ENCODE measurements at regions not wholly inside any gene's neighbourhood (a gene's known extent, or its start where the extent isn't known, plus 50 kb on each side); places are given as distances from the start of the nearest gene placed in this dataset.

DNA sequence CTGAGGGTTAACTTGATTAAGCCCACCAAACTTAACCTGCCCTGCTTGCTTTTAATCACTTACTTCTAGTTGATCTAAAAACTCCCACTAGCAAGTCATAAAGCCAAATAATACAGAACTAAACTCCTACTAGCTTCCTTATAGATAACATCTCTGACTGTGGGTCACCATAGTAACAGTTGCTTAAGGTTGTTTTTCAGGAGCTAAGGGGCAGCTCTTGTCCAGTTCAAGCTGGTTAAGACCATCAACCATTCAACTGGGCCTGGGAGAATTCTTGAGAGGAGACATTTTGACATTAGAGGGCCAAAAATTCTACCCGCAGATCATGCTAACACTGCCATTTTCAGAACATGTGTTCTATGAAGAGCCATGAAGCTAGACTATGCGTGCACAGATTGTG lies 67.0 kb downstream of the UCHL1 start:
- ChIA-PET POLR2A (no interaction called here), CTCF (no interaction called here)
- Mint-ChIP-seq H3K27ac (no peak overlapping the region), H3K27me3 (peaks cover 0 to 21% (median 9%) of the 10 kb centered on the region in 5 donors), H3K4me1 (no peaks in the 10 kb centered on the region), H3K4me3 (no peak overlapping the region), H3K36me3 (no peaks in the 10 kb centered on the region), H3K9me3 (peaks cover 0 to 10% (median 2%) of the 10 kb centered on the region in 11 donors)
- Histone ChIP-seq H3K36me3 (ENCODE audit: control insufficient read depth in 2 of 3, insufficient read depth in 3 of 3, low read length in 3 of 3) (no peaks in the 10 kb centered on the region), H3K27ac (ENCODE audit: low read depth, low read length) (no peak overlapping the region), H3K4me1 (ENCODE audit: control insufficient read depth in 2 of 2, insufficient read depth in 2 of 2, low read length in 2 of 2) (no peaks in the 10 kb centered on the region), H3K9me3 (ENCODE audit: control insufficient read depth in 2 of 3, low read length in 3 of 3) (no peaks in the 10 kb centered on the region), H3K4me3 (ENCODE audit: low read length) (no peak overlapping the region), H3K27me3 (ENCODE audit: control insufficient read depth in 2 of 2, insufficient read depth in 2 of 2, low read length in 2 of 2) (no peaks in the 10 kb centered on the region)
- ATAC-seq (no peak), DNase-seq (no peak)
- intact Hi-C loops (cut with micrococcal nuclease), result no loop called here

DNA sequence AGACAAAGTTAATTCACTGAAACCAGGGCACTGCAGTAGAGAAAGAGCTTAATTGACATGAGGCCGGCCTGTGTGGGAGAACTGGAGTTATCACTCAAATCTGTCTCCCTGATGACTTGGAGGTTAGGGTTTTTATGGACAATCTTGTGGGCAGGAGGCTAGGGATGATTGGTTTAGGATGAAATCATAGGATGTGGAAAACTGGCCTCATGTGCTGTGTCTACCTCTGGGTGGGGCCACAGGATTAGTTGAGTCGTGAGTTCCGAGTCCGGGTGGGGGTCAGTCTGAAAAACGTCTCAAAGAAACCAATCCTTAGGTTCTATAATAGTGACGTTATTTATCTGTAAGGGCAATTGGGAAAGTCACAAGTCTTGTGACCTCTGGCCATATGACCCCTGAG lies 68.1 kb downstream of the UCHL1 start:
- POLR2A ChIA-PET, result no interaction called here
- peaks cover 0 to 25% (median 9%) of the 10 kb centered on the region in 5 donors for H3K27me3 Mint-ChIP-seq
- no peaks in the 10 kb centered on the region for H3K36me3 Mint-ChIP-seq
- H3K27ac Mint-ChIP-seq, result no peak overlapping the region
- peaks cover 0 to 8% (median 2%) of the 10 kb centered on the region in 11 donors for H3K9me3 Mint-ChIP-seq
- CTCF ChIA-PET, result interaction anchor here (0.6 kb wide), 1 partner anchor 121 kb away, joined by 3 read pairs; no protein-coding TSS in a partner anchor
- Histone ChIP-seq H3K4me3 (ENCODE audit: low read length) (no peak overlapping the region), H3K36me3 (ENCODE audit: control insufficient read depth in 2 of 3, insufficient read depth in 3 of 3, low read length in 3 of 3) (no peaks in the 10 kb centered on the region), H3K27ac (ENCODE audit: low read depth, low read length) (no peak overlapping the region), H3K9me3 (ENCODE audit: control insufficient read depth in 2 of 3, low read length in 3 of 3) (no peaks in the 10 kb centered on the region), H3K27me3 (ENCODE audit: control insufficient read depth in 2 of 2, insufficient read depth in 2 of 2, low read length in 2 of 2) (no peaks in the 10 kb centered on the region), H3K4me1 (ENCODE audit: control insufficient read depth in 2 of 2, insufficient read depth in 2 of 2, low read length in 2 of 2) (no peaks in the 10 kb centered on the region)
- H3K4me3 Mint-ChIP-seq, result no peak overlapping the region
- H3K4me1 Mint-ChIP-seq, result no peaks in the 10 kb centered on the region
- DNase-seq (no peak), ATAC-seq (no peak)
- intact Hi-C loops (cut with micrococcal nuclease), result no loop called here

DNA sequence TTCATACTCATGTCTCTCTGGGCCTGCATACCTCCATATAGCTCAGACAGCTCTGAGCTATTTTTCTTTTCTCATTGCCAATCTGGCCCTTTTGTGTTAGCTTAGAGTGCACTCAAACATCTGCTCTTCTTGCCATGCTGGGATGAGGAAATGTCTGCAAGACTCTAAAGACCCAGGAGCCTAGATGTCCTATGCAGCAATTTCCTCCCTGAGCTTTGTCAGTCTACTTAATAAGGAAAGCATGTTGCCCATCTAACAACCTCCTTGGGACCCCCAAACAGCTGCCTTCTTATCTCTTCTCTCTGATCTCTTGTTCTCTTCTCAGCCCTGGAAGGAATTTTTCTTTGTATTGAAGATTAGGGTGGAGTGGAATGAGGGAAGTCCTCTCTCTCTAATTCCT lies 69.2 kb downstream of the UCHL1 start:
- Histone ChIP-seq H3K27ac (ENCODE audit: low read depth, low read length) (no peak overlapping the region), H3K4me1 (ENCODE audit: control insufficient read depth in 2 of 2, insufficient read depth in 2 of 2, low read length in 2 of 2) (no peaks in the 10 kb centered on the region), H3K4me3 (ENCODE audit: low read length) (no peak overlapping the region), H3K9me3 (ENCODE audit: control insufficient read depth in 2 of 3, low read length in 3 of 3) (no peaks in the 10 kb centered on the region), H3K27me3 (ENCODE audit: control insufficient read depth in 2 of 2, insufficient read depth in 2 of 2, low read length in 2 of 2) (no peaks in the 10 kb centered on the region), H3K36me3 (ENCODE audit: control insufficient read depth in 2 of 3, insufficient read depth in 3 of 3, low read length in 3 of 3) (no peaks in the 10 kb centered on the region)
- DNase-seq (no peak), ATAC-seq (no peak)
- Mint-ChIP-seq H3K36me3 (no peaks in the 10 kb centered on the region), H3K27ac (no peak overlapping the region), H3K9me3 (peaks cover 0 to 9% (median 2%) of the 10 kb centered on the region in 11 donors), H3K4me1 (no peaks in the 10 kb centered on the region), H3K27me3 (peaks cover 0 to 27% (median 9%) of the 10 kb centered on the region in 5 donors), H3K4me3 (no peak overlapping the region)
- CTCF ChIA-PET, result no interaction called here
- POLR2A ChIA-PET, result interaction anchor here (0.6 kb wide), 1 partner anchor 18 kb away, joined by 5 read pairs; no protein-coding TSS in a partner anchor
- intact Hi-C loops (cut with micrococcal nuclease), result no loop called here

DNA sequence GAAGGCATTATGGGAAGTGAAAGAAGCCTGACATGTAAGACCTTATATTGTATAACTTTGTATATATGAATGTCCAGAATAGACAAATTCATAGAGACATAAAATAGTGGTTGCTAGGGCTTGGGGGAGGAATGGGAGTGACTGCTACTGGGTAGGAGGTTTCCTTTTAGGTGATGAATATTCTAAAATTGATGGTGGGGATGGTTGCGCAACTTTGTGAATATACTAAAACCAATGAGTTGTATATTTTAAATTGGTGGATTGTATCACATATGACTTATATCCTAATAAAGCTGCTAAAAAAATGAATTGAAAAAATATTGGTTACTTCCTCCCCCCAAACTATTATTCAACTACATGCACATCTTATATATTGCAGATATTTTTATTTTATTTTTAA lies 70.0 kb downstream of the UCHL1 start:
- Histone ChIP-seq H3K27me3 (ENCODE audit: control insufficient read depth in 2 of 2, insufficient read depth in 2 of 2, low read length in 2 of 2) (no peaks in the 10 kb centered on the region), H3K4me3 (ENCODE audit: low read length) (no peak overlapping the region), H3K27ac (ENCODE audit: low read depth, low read length) (no peak overlapping the region), H3K9me3 (ENCODE audit: control insufficient read depth in 2 of 3, low read length in 3 of 3) (no peaks in the 10 kb centered on the region), H3K4me1 (ENCODE audit: control insufficient read depth in 2 of 2, insufficient read depth in 2 of 2, low read length in 2 of 2) (no peaks in the 10 kb centered on the region), H3K36me3 (ENCODE audit: control insufficient read depth in 2 of 3, insufficient read depth in 3 of 3, low read length in 3 of 3) (no peaks in the 10 kb centered on the region)
- H3K27ac Mint-ChIP-seq, result no peak overlapping the region
- H3K36me3 Mint-ChIP-seq, result no peaks in the 10 kb centered on the region
- CTCF ChIA-PET, result no interaction called here
- DNase-seq (no peak), ATAC-seq (no peak)
- H3K27me3 Mint-ChIP-seq, result peaks cover 0 to 27% (median 10%) of the 10 kb centered on the region in 5 donors
- H3K4me1 Mint-ChIP-seq, result no peaks in the 10 kb centered on the region
- H3K4me3 Mint-ChIP-seq, result no peak overlapping the region
- intact Hi-C loops (cut with micrococcal nuclease), result no loop called here
- H3K9me3 Mint-ChIP-seq, result peaks cover 0 to 7% (median 0%) of the 10 kb centered on the region in 11 donors
- POLR2A ChIA-PET, result no interaction called here

DNA sequence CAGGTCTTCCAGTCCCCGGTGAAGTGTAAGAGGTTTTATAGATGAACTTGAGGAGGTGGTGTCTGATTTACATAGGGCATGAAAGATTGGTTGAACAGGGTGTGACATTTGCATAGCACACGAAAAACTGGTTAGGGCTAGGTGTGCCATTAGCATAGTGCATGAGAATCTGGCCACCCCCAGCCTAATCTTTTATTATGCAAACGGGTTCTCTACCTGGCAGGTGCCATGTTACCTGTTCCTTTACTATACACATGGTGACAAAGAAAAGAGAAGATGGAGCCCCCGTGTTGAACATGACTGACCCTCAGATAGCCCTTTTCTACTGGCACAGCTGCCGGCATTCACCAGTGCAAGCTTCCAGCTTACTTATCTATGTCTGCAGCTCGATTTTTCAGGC lies 71.0 kb downstream of the UCHL1 start:
- no peaks in the 10 kb centered on the region for H3K4me1 Mint-ChIP-seq
- intact Hi-C loops (cut with micrococcal nuclease), result no loop called here
- DNase-seq, result no peak
- no peak overlapping the region for H3K27ac Mint-ChIP-seq
- Histone ChIP-seq H3K27me3 (ENCODE audit: control insufficient read depth in 2 of 2, insufficient read depth in 2 of 2, low read length in 2 of 2) (no peaks in the 10 kb centered on the region), H3K27ac (ENCODE audit: low read depth, low read length) (no peak overlapping the region), H3K36me3 (ENCODE audit: control insufficient read depth in 2 of 3, insufficient read depth in 3 of 3, low read length in 3 of 3) (no peaks in the 10 kb centered on the region), H3K4me3 (ENCODE audit: low read length) (no peak overlapping the region), H3K4me1 (ENCODE audit: control insufficient read depth in 2 of 2, insufficient read depth in 2 of 2, low read length in 2 of 2) (no peaks in the 10 kb centered on the region), H3K9me3 (ENCODE audit: control insufficient read depth in 2 of 3, low read length in 3 of 3) (no peaks in the 10 kb centered on the region)
- peaks cover 0 to 6% (median 0%) of the 10 kb centered on the region in 11 donors for H3K9me3 Mint-ChIP-seq
- H3K4me3 Mint-ChIP-seq, result no peak overlapping the region
- ChIA-PET CTCF (no interaction called here), POLR2A (no interaction called here)
- no peak for ATAC-seq
- H3K27me3 Mint-ChIP-seq, result peaks cover 0 to 34% (median 9%) of the 10 kb centered on the region in 5 donors
- no peaks in the 10 kb centered on the region for H3K36me3 Mint-ChIP-seq

DNA sequence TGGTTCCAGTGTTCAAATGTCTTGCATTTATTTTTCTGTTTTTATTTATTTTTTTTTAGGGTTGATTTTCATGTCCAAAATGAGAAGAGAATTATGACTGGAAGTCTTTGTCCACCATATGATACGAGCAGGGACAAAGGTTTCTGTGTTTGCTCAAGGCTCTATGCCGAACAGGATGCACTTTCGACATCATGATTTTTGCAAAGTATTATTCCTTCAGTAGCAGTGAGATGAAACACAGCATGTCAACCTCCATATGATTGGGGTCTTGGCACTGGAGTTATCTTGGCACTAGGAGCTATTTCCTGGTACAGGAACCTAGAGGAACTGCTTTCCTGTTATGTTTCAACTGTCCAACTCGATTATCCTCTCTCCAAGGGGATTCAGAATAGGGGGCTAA lies 72.6 kb downstream of the UCHL1 start:
- Histone ChIP-seq H3K27ac (ENCODE audit: low read depth, low read length) (no peak overlapping the region), H3K27me3 (ENCODE audit: control insufficient read depth in 2 of 2, insufficient read depth in 2 of 2, low read length in 2 of 2) (no peaks in the 10 kb centered on the region), H3K9me3 (ENCODE audit: control insufficient read depth in 2 of 3, low read length in 3 of 3) (no peaks in the 10 kb centered on the region), H3K4me3 (ENCODE audit: low read length) (no peak overlapping the region), H3K36me3 (ENCODE audit: control insufficient read depth in 2 of 3, insufficient read depth in 3 of 3, low read length in 3 of 3) (no peaks in the 10 kb centered on the region), H3K4me1 (ENCODE audit: control insufficient read depth in 2 of 2, insufficient read depth in 2 of 2, low read length in 2 of 2) (no peaks in the 10 kb centered on the region)
- peaks cover 0 to 6% (median 0%) of the 10 kb centered on the region in 11 donors for H3K9me3 Mint-ChIP-seq
- ATAC-seq, result no peak
- POLR2A ChIA-PET, result no interaction called here
- intact Hi-C loops (cut with micrococcal nuclease), result no loop called here
- CTCF ChIA-PET, result no interaction called here
- no peak for DNase-seq
- H3K36me3 Mint-ChIP-seq, result no peaks in the 10 kb centered on the region
- no peak overlapping the region for H3K4me3 Mint-ChIP-seq
- peaks cover 0 to 31% (median 8%) of the 10 kb centered on the region in 5 donors for H3K27me3 Mint-ChIP-seq
- no peak overlapping the region for H3K27ac Mint-ChIP-seq
- H3K4me1 Mint-ChIP-seq, result no peaks in the 10 kb centered on the region

DNA sequence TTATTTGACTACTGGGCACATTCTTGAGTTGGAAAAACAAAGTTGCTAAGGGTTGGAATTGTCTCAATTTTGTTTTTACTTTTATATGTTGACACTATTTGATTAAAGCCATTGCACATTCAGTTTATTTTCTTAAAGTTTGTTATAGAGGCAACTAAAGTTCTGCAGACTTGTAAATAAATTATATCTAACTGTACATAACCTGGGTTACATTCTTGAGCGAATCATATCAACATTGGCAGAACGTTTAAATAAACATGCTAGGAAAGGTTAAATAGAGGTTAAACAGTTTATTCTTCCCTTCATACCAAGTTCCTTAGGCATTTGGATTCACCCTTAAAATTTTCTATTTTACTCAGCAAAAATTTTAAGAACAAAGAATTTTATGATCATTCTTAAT lies 74.5 kb downstream of the UCHL1 start:
- H3K27me3 Mint-ChIP-seq, result peaks cover 0 to 39% (median 9%) of the 10 kb centered on the region in 5 donors
- no peak overlapping the region for H3K27ac Mint-ChIP-seq
- ATAC-seq (no peak), DNase-seq (no peak)
- Histone ChIP-seq H3K4me3 (ENCODE audit: low read length) (no peak overlapping the region), H3K27me3 (ENCODE audit: control insufficient read depth in 2 of 2, insufficient read depth in 2 of 2, low read length in 2 of 2) (no peaks in the 10 kb centered on the region), H3K36me3 (ENCODE audit: control insufficient read depth in 2 of 3, insufficient read depth in 3 of 3, low read length in 3 of 3) (no peaks in the 10 kb centered on the region), H3K4me1 (ENCODE audit: control insufficient read depth in 2 of 2, insufficient read depth in 2 of 2, low read length in 2 of 2) (no peaks in the 10 kb centered on the region), H3K9me3 (ENCODE audit: control insufficient read depth in 2 of 3, low read length in 3 of 3) (no peaks in the 10 kb centered on the region), H3K27ac (ENCODE audit: low read depth, low read length) (no peak overlapping the region)
- H3K9me3 Mint-ChIP-seq, result peaks cover 0 to 6% (median 0%) of the 10 kb centered on the region in 11 donors
- intact Hi-C loops (cut with micrococcal nuclease), result no loop called here
- no peaks in the 10 kb centered on the region for H3K4me1 Mint-ChIP-seq
- ChIA-PET CTCF (no interaction called here), POLR2A (no interaction called here)
- H3K36me3 Mint-ChIP-seq, result no peaks in the 10 kb centered on the region
- H3K4me3 Mint-ChIP-seq, result no peak overlapping the region

All from naive thymus-derived CD4-positive, alpha-beta T cell (primary cell).